ENCODE measurements at regions not wholly inside any gene's neighbourhood (a gene's known extent, or its start where the extent isn't known, plus 50 kb on each side); places are given as distances from the start of the nearest gene placed in this dataset.

DNA sequence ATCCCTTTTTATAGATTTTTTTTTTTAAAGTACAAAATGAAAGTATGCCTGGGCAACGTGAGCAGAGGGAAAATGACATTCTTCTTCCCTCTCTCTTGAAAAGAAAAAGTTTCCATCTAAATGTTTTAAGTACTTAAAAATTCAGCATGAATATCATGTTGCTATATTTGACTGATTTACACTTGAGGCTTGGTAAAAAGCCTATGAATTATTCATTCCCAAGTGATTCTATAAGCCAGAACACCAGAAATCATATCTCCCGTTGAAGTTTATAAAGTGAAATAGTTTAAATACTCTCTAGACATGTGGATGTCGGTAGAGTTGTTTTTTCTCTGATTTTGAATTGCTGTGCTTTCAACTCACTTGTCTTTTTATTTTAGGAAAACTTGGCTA lies 276.2 kb upstream of the RARB start:
- no peak overlapping the region for H3K4me3 Mint-ChIP-seq
- H3K9me3 Mint-ChIP-seq: peaks cover 16% of the 10 kb centered on the region
- H3K36me3 Mint-ChIP-seq (ENCODE audit: low read depth): no peaks in the 10 kb centered on the region
- H3K27ac Mint-ChIP-seq: no peak overlapping the region
- no peaks in the 10 kb centered on the region for H3K4me1 Mint-ChIP-seq (ENCODE audit: low read depth)
- intact Hi-C loops (cut with micrococcal nuclease): no loop called here
- no peak for DNase-seq (ENCODE audit: low spot score)
- no peaks in the 10 kb centered on the region for H3K27me3 Mint-ChIP-seq (ENCODE audit: insufficient read depth)

DNA sequence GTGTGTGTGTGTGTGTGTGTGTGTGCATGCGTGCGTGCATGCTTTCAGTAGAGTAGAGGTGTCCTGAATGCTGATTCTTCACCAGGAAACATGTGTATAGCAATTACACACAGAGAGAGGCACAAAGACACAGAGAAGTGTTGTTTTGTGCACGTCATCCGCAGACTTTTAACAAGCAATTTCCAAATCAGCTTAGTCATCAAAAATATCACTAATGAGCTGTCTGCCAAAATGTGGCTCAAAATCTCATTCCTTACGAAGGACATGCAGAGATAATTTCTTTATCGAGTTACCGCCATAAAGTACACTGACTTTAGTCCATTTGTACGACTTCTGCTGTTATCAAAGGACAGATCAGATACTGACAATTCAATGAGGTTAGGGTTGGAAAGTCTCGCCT lies 274.9 kb upstream of the RARB start:
- intact Hi-C loops (cut with micrococcal nuclease): no loop called here
- peaks cover 6% of the 10 kb centered on the region for H3K9me3 Mint-ChIP-seq
- H3K27ac Mint-ChIP-seq: no peak overlapping the region
- no peaks in the 10 kb centered on the region for H3K27me3 Mint-ChIP-seq (ENCODE audit: insufficient read depth)
- H3K4me3 Mint-ChIP-seq: no peak overlapping the region
- H3K4me1 Mint-ChIP-seq (ENCODE audit: low read depth): no peaks in the 10 kb centered on the region
- no peak for DNase-seq (ENCODE audit: low spot score)
- no peaks in the 10 kb centered on the region for H3K36me3 Mint-ChIP-seq (ENCODE audit: low read depth)

GRCh38 chr3:25153561-25153960 lies 274.5 kb upstream of the RARB start:
- intact Hi-C loops (cut with micrococcal nuclease): no loop called here

DNA sequence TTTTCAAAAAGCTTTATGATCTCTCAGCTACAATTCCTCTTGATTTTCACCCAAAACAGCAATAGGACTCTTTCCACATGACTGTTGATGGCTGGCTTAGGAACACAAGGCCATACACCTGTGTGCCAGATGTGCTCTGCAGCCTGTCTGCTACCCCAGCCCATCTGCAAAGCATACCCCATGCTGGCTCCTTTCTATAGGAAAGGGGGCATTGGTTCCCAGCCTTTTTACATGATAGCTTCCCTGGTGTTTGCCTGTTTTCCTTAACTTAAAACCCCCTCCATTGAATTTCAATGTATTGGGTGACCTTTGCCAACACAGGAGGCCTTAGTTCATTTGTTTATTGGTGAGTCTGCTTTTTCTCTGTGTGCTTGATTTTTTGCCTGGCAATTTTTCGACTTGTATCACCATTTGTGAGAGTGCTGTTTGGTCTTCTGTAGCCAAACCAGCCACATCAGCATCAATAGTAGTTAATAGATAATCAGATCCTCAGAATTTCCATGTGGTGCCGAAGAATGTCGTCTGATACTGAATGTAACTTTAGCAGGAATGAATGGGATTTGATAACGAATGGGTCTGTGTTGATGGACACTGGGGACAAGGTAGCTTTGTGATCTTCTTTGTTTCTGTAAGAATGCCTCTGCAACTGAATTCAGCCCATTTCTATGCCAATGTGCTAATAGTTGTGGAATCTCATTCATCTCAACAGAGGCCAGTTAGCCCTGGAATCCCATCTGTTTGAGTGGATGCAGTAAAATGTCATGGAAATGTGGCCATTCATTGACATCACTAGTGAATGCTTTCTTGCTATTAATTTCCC lies 272.2 kb upstream of the RARB start:
- no peak for DNase-seq (ENCODE audit: low spot score)
- H3K4me1 Mint-ChIP-seq (ENCODE audit: low read depth): no peaks in the 10 kb centered on the region
- H3K36me3 Mint-ChIP-seq (ENCODE audit: low read depth): no peaks in the 10 kb centered on the region
- H3K9me3 Mint-ChIP-seq: peaks cover 5% of the 10 kb centered on the region
- H3K27ac Mint-ChIP-seq: no peak overlapping the region
- H3K27me3 Mint-ChIP-seq (ENCODE audit: insufficient read depth): no peaks in the 10 kb centered on the region
- H3K4me3 Mint-ChIP-seq: no peak overlapping the region
- intact Hi-C loops (cut with micrococcal nuclease): no loop called here

More at GRCh38 chr3:25153561-25153960, 274.5 kb upstream of the RARB start:
- no peak overlapping the region for H3K4me3 Mint-ChIP-seq
- H3K36me3 Mint-ChIP-seq (ENCODE audit: low read depth): no peaks in the 10 kb centered on the region
- no peak for DNase-seq (ENCODE audit: low spot score)
- H3K4me1 Mint-ChIP-seq (ENCODE audit: low read depth): no peaks in the 10 kb centered on the region
- no peak overlapping the region for H3K27ac Mint-ChIP-seq
- peaks cover 3% of the 10 kb centered on the region for H3K9me3 Mint-ChIP-seq
- H3K27me3 Mint-ChIP-seq (ENCODE audit: insufficient read depth): no peaks in the 10 kb centered on the region

GRCh38 chr3:25156626-25157025 lies 271.4 kb upstream of the RARB start:
- Mint-ChIP-seq H3K36me3 (ENCODE audit: low read depth) (no peaks in the 10 kb centered on the region), H3K27me3 (ENCODE audit: insufficient read depth) (no peaks in the 10 kb centered on the region), H3K27ac (no peak overlapping the region), H3K9me3 (peaks cover 5% of the 10 kb centered on the region), H3K4me3 (no peak overlapping the region), H3K4me1 (ENCODE audit: low read depth) (no peaks in the 10 kb centered on the region)
- no peak for DNase-seq (ENCODE audit: low spot score)
- intact Hi-C loops (cut with micrococcal nuclease): no loop called here

DNA sequence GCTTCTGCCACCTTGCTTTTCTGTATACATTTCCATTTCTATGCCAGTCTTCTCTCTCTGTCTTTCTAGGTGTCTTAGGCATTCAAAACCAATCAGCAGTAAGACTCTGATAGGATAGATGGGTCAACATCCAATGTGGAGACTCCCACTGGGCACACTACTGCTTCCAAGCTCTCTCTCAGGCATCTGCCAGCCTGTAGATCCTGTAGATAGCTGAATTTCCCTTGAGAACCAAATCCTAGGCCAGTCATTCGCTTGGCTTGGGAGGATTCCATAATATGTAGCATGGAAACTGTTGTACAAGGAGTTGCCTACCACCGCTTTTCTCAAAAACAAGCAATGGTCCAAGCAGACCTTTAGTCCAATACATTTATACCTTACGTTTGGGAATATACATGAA lies 262.8 kb upstream of the RARB start:
- intact Hi-C loops (cut with micrococcal nuclease): no loop called here
- H3K27ac Mint-ChIP-seq: no peak overlapping the region
- no peak overlapping the region for H3K4me3 Mint-ChIP-seq
- H3K36me3 Mint-ChIP-seq (ENCODE audit: low read depth): no peaks in the 10 kb centered on the region
- no peak for DNase-seq (ENCODE audit: low spot score)
- no peaks in the 10 kb centered on the region for H3K27me3 Mint-ChIP-seq (ENCODE audit: insufficient read depth)
- peaks cover 8% of the 10 kb centered on the region for H3K9me3 Mint-ChIP-seq
- H3K4me1 Mint-ChIP-seq (ENCODE audit: low read depth): no peaks in the 10 kb centered on the region

DNA sequence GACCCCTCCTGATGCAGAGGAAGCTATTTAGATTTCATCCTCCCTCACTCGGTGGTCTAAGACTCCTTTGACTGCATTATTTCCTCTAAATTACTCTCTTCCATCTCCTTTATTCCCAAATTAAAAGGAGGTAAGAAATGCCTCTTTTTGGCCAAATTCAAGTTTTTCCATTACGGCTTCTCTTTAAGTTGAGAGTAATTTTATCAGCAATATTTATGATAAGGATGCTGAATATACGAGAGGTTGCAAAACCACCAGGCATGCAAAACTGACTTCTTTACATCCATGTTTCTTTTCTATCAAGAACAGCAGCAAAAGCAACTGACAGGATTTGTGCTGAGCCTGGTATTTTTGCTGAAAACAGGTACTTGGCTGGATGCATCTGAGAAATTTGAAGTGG lies 262.0 kb upstream of the RARB start:
- H3K27me3 Mint-ChIP-seq (ENCODE audit: insufficient read depth): no peaks in the 10 kb centered on the region
- no peak overlapping the region for H3K4me3 Mint-ChIP-seq
- intact Hi-C loops (cut with micrococcal nuclease): no loop called here
- peaks cover 8% of the 10 kb centered on the region for H3K9me3 Mint-ChIP-seq
- DNase-seq (ENCODE audit: low spot score): no peak
- no peaks in the 10 kb centered on the region for H3K36me3 Mint-ChIP-seq (ENCODE audit: low read depth)
- H3K27ac Mint-ChIP-seq: no peak overlapping the region
- no peaks in the 10 kb centered on the region for H3K4me1 Mint-ChIP-seq (ENCODE audit: low read depth)

GRCh38 chr3:25169151-25169550 lies 258.9 kb upstream of the RARB start:
- Mint-ChIP-seq H3K27me3 (ENCODE audit: insufficient read depth) (no peaks in the 10 kb centered on the region), H3K27ac (no peak overlapping the region), H3K4me3 (no peak overlapping the region), H3K9me3 (peaks cover 8% of the 10 kb centered on the region), H3K36me3 (ENCODE audit: low read depth) (no peaks in the 10 kb centered on the region), H3K4me1 (ENCODE audit: low read depth) (no peaks in the 10 kb centered on the region)
- intact Hi-C loops (cut with micrococcal nuclease): no loop called here
- no peak for DNase-seq (ENCODE audit: low spot score)

DNA sequence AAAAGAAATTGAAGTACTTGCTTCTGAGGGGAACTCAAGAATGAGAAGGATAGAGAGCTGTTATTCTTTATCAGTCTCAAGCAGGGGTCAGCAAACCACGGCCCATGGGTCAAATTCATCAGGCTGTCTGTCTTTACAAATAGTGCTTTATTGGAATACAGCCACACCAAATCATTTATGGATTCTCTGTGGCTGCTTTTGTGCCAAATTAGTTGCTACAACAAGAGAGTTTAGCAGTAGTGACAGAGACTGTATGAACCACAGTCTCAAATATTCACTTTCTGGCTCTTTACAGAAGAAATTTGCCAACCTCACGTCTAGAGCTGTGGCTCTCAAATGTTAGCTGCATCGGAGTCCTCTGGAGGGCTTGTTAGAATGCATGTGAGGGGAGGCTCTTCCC lies 258.0 kb upstream of the RARB start:
- Mint-ChIP-seq H3K4me3 (no peak overlapping the region), H3K36me3 (ENCODE audit: low read depth) (no peaks in the 10 kb centered on the region), H3K27me3 (ENCODE audit: insufficient read depth) (no peaks in the 10 kb centered on the region), H3K9me3 (peaks cover 8% of the 10 kb centered on the region), H3K4me1 (ENCODE audit: low read depth) (no peaks in the 10 kb centered on the region), H3K27ac (no peak overlapping the region)
- intact Hi-C loops (cut with micrococcal nuclease): no loop called here
- DNase-seq (ENCODE audit: low spot score): no peak

GRCh38 chr3:25171118-25171807 lies 256.8 kb upstream of the RARB start:
- no peaks in the 10 kb centered on the region for H3K36me3 Mint-ChIP-seq (ENCODE audit: low read depth)
- H3K4me1 Mint-ChIP-seq (ENCODE audit: low read depth): no peaks in the 10 kb centered on the region
- DNase-seq (ENCODE audit: low spot score): no peak
- H3K27me3 Mint-ChIP-seq (ENCODE audit: insufficient read depth): no peaks in the 10 kb centered on the region
- peaks cover 8% of the 10 kb centered on the region for H3K9me3 Mint-ChIP-seq
- intact Hi-C loops (cut with micrococcal nuclease): no loop called here
- H3K4me3 Mint-ChIP-seq: no peak overlapping the region
- H3K27ac Mint-ChIP-seq: no peak overlapping the region

- H3K27ac Mint-ChIP-seq: no peak overlapping the region
- no peak for DNase-seq (ENCODE audit: low spot score)
- no peaks in the 10 kb centered on the region for H3K4me1 Mint-ChIP-seq (ENCODE audit: low read depth)
- peaks cover 8% of the 10 kb centered on the region for H3K9me3 Mint-ChIP-seq
- H3K36me3 Mint-ChIP-seq (ENCODE audit: low read depth): no peaks in the 10 kb centered on the region
- no peak overlapping the region for H3K4me3 Mint-ChIP-seq
- no peaks in the 10 kb centered on the region for H3K27me3 Mint-ChIP-seq (ENCODE audit: insufficient read depth)
- intact Hi-C loops (cut with micrococcal nuclease): no loop called here
These were observed 256.2 kb upstream of the RARB start for GRCh38 chr3:25171897-25172296.

GRCh38 chr3:25173606-25174005 lies 254.5 kb upstream of the RARB start:
- Mint-ChIP-seq H3K4me3 (no peak overlapping the region), H3K36me3 (ENCODE audit: low read depth) (no peaks in the 10 kb centered on the region), H3K9me3 (peaks cover 5% of the 10 kb centered on the region), H3K27ac (no peak overlapping the region), H3K27me3 (ENCODE audit: insufficient read depth) (no peaks in the 10 kb centered on the region), H3K4me1 (ENCODE audit: low read depth) (no peaks in the 10 kb centered on the region)
- intact Hi-C loops (cut with micrococcal nuclease): no loop called here
- no peak for DNase-seq (ENCODE audit: low spot score)

DNA sequence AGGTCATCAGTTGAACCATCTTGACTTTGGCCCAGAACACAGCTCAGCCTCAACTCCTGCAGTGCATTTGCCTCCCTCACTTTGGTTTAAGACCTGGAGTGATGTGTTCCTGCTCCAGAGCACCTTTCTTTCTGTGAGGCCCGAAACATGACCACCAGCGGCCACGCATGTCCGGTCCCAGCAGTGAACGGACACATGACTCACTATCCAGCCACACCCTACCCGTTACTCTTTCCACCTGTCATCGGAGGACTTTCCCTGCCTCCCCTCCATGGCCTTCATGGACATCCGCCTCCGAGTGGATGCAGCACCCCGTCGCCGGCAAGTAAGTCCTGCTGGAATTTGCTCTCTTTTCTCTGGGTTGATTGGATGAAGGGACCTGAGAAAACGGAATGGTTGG lies 253.8 kb upstream of the RARB start:
- Mint-ChIP-seq H3K27ac (no peak overlapping the region), H3K9me3 (no peaks in the 10 kb centered on the region), H3K4me3 (no peak overlapping the region), H3K36me3 (ENCODE audit: low read depth) (no peaks in the 10 kb centered on the region), H3K27me3 (ENCODE audit: insufficient read depth) (no peaks in the 10 kb centered on the region), H3K4me1 (ENCODE audit: low read depth) (no peaks in the 10 kb centered on the region)
- DNase-seq (ENCODE audit: low spot score): no peak
- intact Hi-C loops (cut with micrococcal nuclease): no loop called here

Measured in activated T-helper 1 cell treated with anti-CD3 and anti-CD28 coated beads, Interleukin-12 subunit alpha, Interleukin-12 subunit beta, Interleukin-2, Interleukin-4 antibody, amounts not matched to agents 30 ng/mL and 10 ng/mL and 1 ng/mL, durations not matched to agents 14 hours and 24 hours and 36 hours (primary cell).